Gastrocnemius medialis (tissue), 4 donors: ENCODE measurements at regions not wholly inside any gene's neighbourhood (a gene's known extent, or its start where the extent isn't known, plus 50 kb on each side); places are given as distances from the start of the nearest gene placed in this dataset.

Source experiments
- ATAC-seq, 2 donors: fragments of 150-250 bp; one replicate each; pipeline ENCODE4 v1.9.1; 2016
- DNase-seq, 2 donors: peaks; one replicate each; pipeline ENCODE4 v3.0.0-alpha.2; 2019
- H3K27ac ChIP-seq, 4 donors: fragments of 200-600 bp; sonication (generic); 1 replicate in 1 of 4; 2 replicates in 3 of 4; pipeline ENCODE4 v1.5.1; 2016 to 2018; ENCODE audit warnings: mild to moderate bottlenecking in 2 of 4, moderate library complexity in 1 of 4
- H3K27me3 ChIP-seq, 3 donors: fragments of 200-600 bp; sonication (generic) in 2 of 3; 1 replicate in 1 of 3; 2 replicates in 2 of 3; pipeline versions ENCODE4 v1.5.1 to v1.6.0; 2016 to 2019; ENCODE audit warnings: mild to moderate bottlenecking in 1 of 3, moderate library complexity in 1 of 3
- H3K36me3 ChIP-seq, 2 donors: fragments of 200-600 bp; sonication (generic) in 1 of 2; one replicate each; pipeline ENCODE4 v1.5.1; 2017 to 2018
- H3K4me1 ChIP-seq, 2 donors: fragments of 200-600 bp; sonication (generic) in 1 of 2; one replicate each; pipeline ENCODE4 v1.5.1; 2016 to 2017; ENCODE audit warnings: mild to moderate bottlenecking in 2 of 2
- H3K4me3 ChIP-seq, 4 donors: fragments of 200-600 bp; sonication (generic) in 3 of 4; 1 replicate in 1 of 4; 2 replicates in 3 of 4; pipeline ENCODE4 v1.5.1; 2016 to 2019; ENCODE audit warnings: mild to moderate bottlenecking in 2 of 4
- H3K9me3 ChIP-seq, 3 donors: fragments of 200-600 bp; sonication (generic) in 2 of 3; 1 replicate in 1 of 3; 2 replicates in 2 of 3; pipeline ENCODE4 v1.5.1; 2016 to 2019
- CTCF ChIP-seq, 5 experiments: fragments of 450-650 bp in 3 of 5; fragments of 200-600 bp in 2 of 5; sonication (generic) in 2 of 5; IDR thresholded peaks in 4 of 5; conservative IDR thresholded peaks in 1 of 5; 1 replicate in 4 of 5; 2 replicates in 1 of 5; pipeline ENCODE4 v1.5.1; 2016 to 2019; ENCODE audit warnings: antibody characterized with exemption in 5 of 5, mild to moderate bottlenecking in 3 of 5, moderate library complexity in 3 of 5
- POLR2A ChIP-seq, 2 donors: fragments of 450-650 bp; IDR thresholded peaks; one replicate each; pipeline ENCODE4 v1.6.1; 2017; ENCODE audit warnings: antibody characterized with exemption in 2 of 2, mild to moderate bottlenecking in 2 of 2, moderate library complexity in 2 of 2
- in situ Hi-C, 4 donors: fragments of 200-750 bp; cut with MboI; loops; one replicate each; pipeline versions ENCODE4 v1.15.0 to v1.8.0; 2017; ENCODE audit warnings: low sequenced_read_pairs in 4 of 4
- intact Hi-C: fragments of 100-400 bp; cut with DNase I; formaldehyde crosslinking; loops from one replicate; pipeline ENCODE4 v1.15.1; 2023; ENCODE audit warnings: low total_unique reads

GRCh38 chr5:154647114-154647760 lies 107.9 kb upstream of the LARP1 start:
- peak; percentile 5 to 73 for DNase-seq
- no peaks in the 10 kb centered on the region for H3K9me3 ChIP-seq
- H3K27ac ChIP-seq, result no peak overlapping the region
- peaks cover 5 to 7% of the 10 kb centered on the region in 2 donors for H3K4me1 ChIP-seq
- H3K36me3 ChIP-seq, result no peaks in the 10 kb centered on the region
- intact Hi-C loops (loop anchor here (5.0 kb wide), 1 partner anchor 210 kb away; the partner anchor contains the start of gene CNOT8), in situ Hi-C loops (loop anchor here in 1 of 4 donors (5.0 kb wide), 1 partner anchor 165 kb away; no protein-coding TSS in a partner anchor)
- peak overlapping the region; percentile 19 to 46 (median 36) for H3K4me3 ChIP-seq
- TF ChIP-seq CTCF (IDR thresholded peaks at IDR 0.05 in 4 of 5, conservative IDR thresholded peaks at IDR 0.05 in 1 of 5) (no peak), POLR2A (IDR thresholded peaks at IDR 0.05) (no peak)
- H3K27me3 ChIP-seq, result no peaks in the 10 kb centered on the region
- ATAC-seq, result peak; percentile 56 to 79

- intact Hi-C loops (loop anchor here (5.0 kb wide), 1 partner anchor 211 kb away; the partner anchor contains the start of gene CNOT8), in situ Hi-C loops (loop anchor here in 1 of 4 donors (5.0 kb wide), 1 partner anchor 166 kb away; no protein-coding TSS in a partner anchor)
- Histone ChIP-seq H3K27me3 (no peaks in the 10 kb centered on the region), H3K4me1 (peaks cover 5 to 7% of the 10 kb centered on the region in 2 donors), H3K9me3 (no peaks in the 10 kb centered on the region), H3K4me3 (peak overlapping the region; percentile 19 to 46 (median 36)), H3K36me3 (no peaks in the 10 kb centered on the region), H3K27ac (no peak overlapping the region)
- DNase-seq (no peak), ATAC-seq (no peak)
- TF ChIP-seq CTCF (IDR thresholded peaks at IDR 0.05 in 4 of 5, conservative IDR thresholded peaks at IDR 0.05 in 1 of 5) (no peak), POLR2A (IDR thresholded peaks at IDR 0.05) (no peak)
Observed at GRCh38 chr5:154646745-154647113, 108.4 kb upstream of the LARP1 start.

GRCh38 chr5:154644745-154645411 lies 110.3 kb upstream of the LARP1 start:
- ATAC-seq (no peak), DNase-seq (no peak)
- no peaks in the 10 kb centered on the region for H3K9me3 ChIP-seq
- no peak overlapping the region for H3K27ac ChIP-seq
- TF ChIP-seq CTCF (IDR thresholded peaks at IDR 0.05 in 4 of 5, conservative IDR thresholded peaks at IDR 0.05 in 1 of 5), result no peak
- TF ChIP-seq POLR2A (IDR thresholded peaks at IDR 0.05), result no peak
- in situ Hi-C loops (loop anchor here in 1 of 4 donors (5.0 kb wide), 1 partner anchor 167 kb away; no protein-coding TSS in a partner anchor), intact Hi-C loops (loop anchor here (5.0 kb wide), 1 partner anchor 212 kb away; the partner anchor contains the start of gene CNOT8)
- no peaks in the 10 kb centered on the region for H3K27me3 ChIP-seq
- H3K4me3 ChIP-seq, result no peak overlapping the region
- peaks cover 5 to 7% of the 10 kb centered on the region in 2 donors for H3K4me1 ChIP-seq
- H3K36me3 ChIP-seq, result no peaks in the 10 kb centered on the region

- DNase-seq, result no peak
- Histone ChIP-seq H3K9me3 (no peaks in the 10 kb centered on the region), H3K27ac (no peak overlapping the region), H3K27me3 (no peaks in the 10 kb centered on the region), H3K4me3 (no peak overlapping the region), H3K36me3 (no peaks in the 10 kb centered on the region), H3K4me1 (peaks cover 4 to 6% of the 10 kb centered on the region in 2 donors)
- TF ChIP-seq CTCF (IDR thresholded peaks at IDR 0.05 in 4 of 5, conservative IDR thresholded peaks at IDR 0.05 in 1 of 5) (peak in 4 of 5 experiments; percentile 44 to 59 (median 48)), POLR2A (IDR thresholded peaks at IDR 0.05) (no peak)
- ATAC-seq, result peak in 1 of 2 donors; percentile 80
- intact Hi-C loops, result no loop called here
- in situ Hi-C loops, result no loop called here
Observed at GRCh38 chr5:154642499-154643245, 112.5 kb upstream of the LARP1 start.
